Omental fat pad (tissue), 3 donors: ENCODE measurements at regions not wholly inside any gene's neighbourhood (a gene's known extent, or its start where the extent isn't known, plus 50 kb on each side); places are given as distances from the start of the nearest gene placed in this dataset.

ENCODE experiments used
- ATAC-seq: fragments of 150-250 bp; one replicate; pipeline ENCODE4 v1.9.1; 2016; ENCODE audit warnings: mild to moderate bottlenecking, moderate library complexity; ENCODE audit not compliant: low FRiP score
- DNase-seq: peaks from one replicate; pipeline ENCODE4 v3.0.0-alpha.2; 2019; ENCODE audit warnings: low spot score
- TF ChIP-seq, protein P1 (sequence below), 3 donors: fragments of 450-650 bp; IDR thresholded peaks; one replicate each; pipeline ENCODE4 v1.5.1; 2016 to 2017; ENCODE audit warnings: antibody characterized with exemption in 3 of 3, mild to moderate bottlenecking in 3 of 3, moderate library complexity in 2 of 3

DNA sequence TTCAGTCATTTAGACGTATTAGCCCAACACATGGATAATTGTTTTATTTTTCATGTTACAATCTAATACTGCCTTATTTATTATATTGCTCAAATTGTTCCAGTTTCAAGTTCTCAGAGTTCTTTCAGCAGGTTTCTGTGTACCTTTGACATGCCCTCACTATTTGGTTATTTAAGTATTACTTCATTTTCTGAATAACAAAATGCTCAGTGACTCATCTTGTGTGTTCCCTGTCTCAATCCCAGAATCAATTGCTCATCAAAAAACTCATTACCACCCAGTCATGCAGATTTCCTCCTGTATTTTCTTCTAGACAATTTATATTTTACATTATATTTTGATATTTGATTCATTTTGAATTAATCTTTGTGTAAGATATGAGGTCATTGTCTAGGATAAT is 562.6 kb downstream of the ANXA1 start:
- ATAC-seq (no peak), DNase-seq (no peak)
- TF ChIP-seq, protein P1, sequence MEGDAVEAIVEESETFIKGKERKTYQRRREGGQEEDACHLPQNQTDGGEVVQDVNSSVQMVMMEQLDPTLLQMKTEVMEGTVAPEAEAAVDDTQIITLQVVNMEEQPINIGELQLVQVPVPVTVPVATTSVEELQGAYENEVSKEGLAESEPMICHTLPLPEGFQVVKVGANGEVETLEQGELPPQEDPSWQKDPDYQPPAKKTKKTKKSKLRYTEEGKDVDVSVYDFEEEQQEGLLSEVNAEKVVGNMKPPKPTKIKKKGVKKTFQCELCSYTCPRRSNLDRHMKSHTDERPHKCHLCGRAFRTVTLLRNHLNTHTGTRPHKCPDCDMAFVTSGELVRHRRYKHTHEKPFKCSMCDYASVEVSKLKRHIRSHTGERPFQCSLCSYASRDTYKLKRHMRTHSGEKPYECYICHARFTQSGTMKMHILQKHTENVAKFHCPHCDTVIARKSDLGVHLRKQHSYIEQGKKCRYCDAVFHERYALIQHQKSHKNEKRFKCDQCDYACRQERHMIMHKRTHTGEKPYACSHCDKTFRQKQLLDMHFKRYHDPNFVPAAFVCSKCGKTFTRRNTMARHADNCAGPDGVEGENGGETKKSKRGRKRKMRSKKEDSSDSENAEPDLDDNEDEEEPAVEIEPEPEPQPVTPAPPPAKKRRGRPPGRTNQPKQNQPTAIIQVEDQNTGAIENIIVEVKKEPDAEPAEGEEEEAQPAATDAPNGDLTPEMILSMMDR (IDR thresholded peaks at IDR 0.05), result no peak

DNA sequence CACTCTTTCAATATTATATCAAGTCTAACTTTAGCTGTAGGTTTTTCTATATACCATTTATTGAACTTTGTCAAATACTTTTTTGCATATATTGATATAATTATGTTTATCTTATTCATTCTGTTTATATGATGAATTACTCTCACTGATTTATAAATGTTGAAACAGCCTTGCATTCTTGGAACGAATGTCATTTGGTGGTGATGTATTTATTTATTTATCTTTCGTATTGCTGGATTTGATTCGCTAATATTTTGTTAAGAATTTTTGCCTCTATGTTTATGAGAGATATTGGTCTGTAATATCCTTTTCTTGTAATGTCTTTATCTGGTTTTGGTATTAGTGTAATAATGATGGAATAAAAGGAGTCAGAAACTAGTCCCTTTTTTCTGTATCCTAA is 563.9 kb downstream of the ANXA1 start:
- TF ChIP-seq, protein P1 (IDR thresholded peaks at IDR 0.05), result no peak
- DNase-seq, result no peak
- ATAC-seq, result no peak

DNA sequence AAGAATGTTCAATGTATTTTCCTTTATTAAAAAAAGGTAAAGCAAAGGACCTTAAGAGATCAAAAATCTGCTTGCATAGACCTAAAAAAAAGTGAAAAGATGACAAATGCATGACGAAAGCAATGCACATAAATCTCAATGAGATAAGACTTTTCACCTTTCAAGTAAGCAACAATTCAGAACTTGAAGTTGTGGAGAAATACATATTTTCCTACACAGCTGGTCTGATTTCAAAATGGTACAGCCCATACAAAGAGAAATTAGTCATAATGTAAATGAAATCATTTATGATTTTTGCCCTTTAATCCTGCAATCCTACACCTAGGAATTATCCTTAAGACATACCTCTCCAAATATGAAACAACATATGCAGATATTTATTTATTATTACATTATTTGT is 568.0 kb downstream of the ANXA1 start:
- no peak for DNase-seq
- TF ChIP-seq, protein P1 (IDR thresholded peaks at IDR 0.05), result no peak
- ATAC-seq, result no peak

DNA sequence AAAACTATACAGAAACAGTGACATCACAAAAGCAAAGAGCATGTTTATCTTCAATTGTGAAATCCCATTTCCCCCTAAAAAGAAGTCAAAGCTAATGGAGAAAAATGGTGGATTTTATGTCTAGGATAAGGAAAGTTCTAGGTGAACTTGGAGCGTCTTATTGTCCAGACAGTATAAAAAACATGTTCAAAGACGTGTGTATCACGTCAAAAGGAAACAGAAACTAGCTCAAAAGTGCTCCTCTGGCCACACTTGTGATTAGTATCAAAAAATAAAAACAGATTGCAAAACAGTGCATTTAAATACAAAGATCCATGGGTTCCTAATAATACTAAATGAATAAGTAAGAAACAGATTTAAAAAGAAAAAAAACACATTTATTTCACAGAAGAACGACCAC is 568.9 kb downstream of the ANXA1 start:
- ATAC-seq (no peak), DNase-seq (no peak)
- TF ChIP-seq, protein P1 (IDR thresholded peaks at IDR 0.05), result no peak

DNA sequence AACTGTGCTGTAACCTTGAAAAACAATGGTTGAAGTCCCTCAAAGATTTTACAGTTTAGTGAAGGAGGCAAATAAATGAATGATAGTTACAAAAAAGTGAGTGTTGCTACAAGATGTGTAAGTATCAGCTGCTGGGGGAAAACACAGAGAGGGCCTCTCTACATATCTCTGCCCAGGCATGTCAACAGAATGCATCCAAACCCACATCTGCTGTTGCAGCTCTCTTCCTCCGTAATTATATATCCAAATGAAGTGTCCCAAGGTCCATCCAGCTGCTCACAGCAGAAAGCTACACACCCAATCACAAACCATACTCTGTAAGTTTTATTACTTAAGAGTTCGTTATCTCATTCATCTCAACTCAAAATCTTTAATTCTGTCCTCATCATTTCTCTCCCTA is 584.6 kb downstream of the ANXA1 start:
- ATAC-seq (no peak), DNase-seq (no peak)
- TF ChIP-seq, protein P1 (IDR thresholded peaks at IDR 0.05), result no peak

DNA sequence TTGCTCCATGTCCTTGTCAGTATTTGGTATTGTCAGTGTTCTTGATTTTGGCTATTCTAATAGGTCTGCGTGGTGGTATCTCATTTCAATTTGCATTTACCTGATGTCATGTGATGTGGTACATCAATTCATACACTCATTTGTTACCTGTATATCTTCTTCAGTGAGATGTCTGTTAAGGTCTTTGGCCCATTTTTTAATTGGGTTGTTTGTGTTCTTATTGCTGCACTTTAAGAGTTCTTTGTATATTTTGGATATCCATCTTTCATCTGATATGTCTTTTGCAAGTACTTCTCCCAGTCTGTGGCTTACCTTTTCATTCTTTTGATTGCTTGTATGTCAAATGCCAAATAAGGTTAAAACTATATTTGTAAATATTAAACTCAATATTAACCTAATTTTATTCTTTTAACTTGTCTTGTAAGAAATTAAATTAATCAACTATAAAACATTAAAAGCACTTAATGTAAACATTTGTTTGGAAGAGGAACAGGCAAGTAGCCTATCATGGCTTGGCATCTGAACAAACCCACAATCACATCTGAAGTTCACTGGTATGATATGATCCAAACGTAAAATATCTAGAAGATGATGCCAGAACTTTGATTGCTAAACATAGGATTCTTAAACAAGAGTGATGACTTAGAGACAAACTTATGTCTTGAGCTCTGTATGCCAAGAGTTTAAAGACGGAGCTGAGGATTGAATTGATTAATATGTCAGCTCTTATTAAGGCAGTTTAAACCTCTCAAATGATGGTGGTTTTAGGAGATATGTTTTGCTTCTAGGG is 587.3 kb downstream of the ANXA1 start:
- TF ChIP-seq, protein P1 (IDR thresholded peaks at IDR 0.05), result no peak
- ATAC-seq, result no peak
- no peak for DNase-seq

DNA sequence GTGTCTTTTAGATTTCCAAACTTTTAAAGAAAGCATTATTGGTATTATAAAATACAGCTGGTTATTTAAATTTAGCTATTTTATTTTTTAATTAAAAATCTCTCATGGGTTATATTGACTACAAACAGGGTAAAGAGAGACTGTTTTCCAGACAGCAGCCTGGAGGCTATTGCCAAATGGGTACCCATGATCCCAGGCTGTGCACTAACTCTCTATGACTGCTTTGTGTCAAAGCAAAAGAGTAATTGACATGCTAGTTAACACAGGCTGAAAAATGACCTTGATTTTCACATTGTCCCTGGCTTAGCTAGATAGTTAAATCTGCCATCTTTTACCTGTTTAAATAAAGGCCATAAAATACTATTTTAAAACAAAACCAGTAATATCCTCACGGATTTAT is 589.7 kb downstream of the ANXA1 start:
- DNase-seq (no peak), ATAC-seq (no peak)
- TF ChIP-seq, protein P1 (IDR thresholded peaks at IDR 0.05), result no peak
